ENCODE measurements at regions not wholly inside any gene's neighbourhood (a gene's known extent, or its start where the extent isn't known, plus 50 kb on each side); places are given as distances from the start of the nearest gene placed in this dataset.

GRCh38 chr11:95432714-95433503 lies 201.9 kb upstream of the SESN3 start:
- no peaks in the 10 kb centered on the region for H3K27me3 ChIP-seq (ENCODE audit: low read depth, low read length)
- H3K36me3 ChIP-seq (replicated peaks; ENCODE audit: low read depth, low read length), result no peaks in the 10 kb centered on the region
- H3K79me2 ChIP-seq (ENCODE audit: low read length), result no peaks in the 10 kb centered on the region
- H3K27ac ChIP-seq (ENCODE audit: low read length), result no peak overlapping the region
- H3K4me2 ChIP-seq (ENCODE audit: low read length), result no peak overlapping the region
- TF ChIP-seq CTCF (IDR thresholded peaks at IDR 0.05; ENCODE audit: low read depth, low read length) (no peak), EZH2phosphoT487 (IDR thresholded peaks at IDR 0.05; ENCODE audit: low read depth) (no peak)
- no peak overlapping the region for H3K9ac ChIP-seq (ENCODE audit: low read length)
- no peaks in the 10 kb centered on the region for H3K4me1 ChIP-seq (ENCODE audit: low read length)
- no peaks in the 10 kb centered on the region for H3K9me3 ChIP-seq (ENCODE audit: insufficient read depth, low read length)
- H4K20me1 ChIP-seq (ENCODE audit: insufficient read depth, low read length), result no peaks in the 10 kb centered on the region
- no peak overlapping the region for H2AFZ ChIP-seq (ENCODE audit: low read depth, low read length)
- no peak overlapping the region for H3K4me3 ChIP-seq (ENCODE audit: low read length)

DNA sequence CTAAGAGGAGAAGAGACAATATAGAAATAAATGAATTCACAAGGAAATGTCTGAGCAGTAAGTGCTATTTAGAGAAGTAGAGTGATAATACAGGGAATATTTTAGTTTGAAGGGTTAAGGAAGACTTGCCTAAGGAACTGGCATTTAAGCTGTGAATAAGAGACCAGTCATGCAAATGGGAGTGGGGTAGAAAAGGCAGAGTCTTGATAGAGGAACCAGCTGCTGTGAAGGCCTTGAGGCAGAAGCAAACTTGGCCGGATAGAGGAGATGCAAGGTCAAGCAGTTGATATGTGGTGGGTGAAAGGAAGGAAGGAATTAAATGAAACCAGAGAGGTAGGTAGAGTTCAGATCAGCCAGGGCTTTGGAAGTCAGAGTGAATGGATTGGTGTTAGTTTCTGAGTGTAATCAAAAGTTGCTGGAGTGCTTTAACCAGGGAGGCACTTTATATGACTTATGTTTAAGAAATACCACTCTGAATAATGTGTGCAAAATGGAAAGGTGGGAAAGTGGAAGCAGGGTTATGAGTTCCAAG lies 198.4 kb upstream of the SESN3 start:
- Histone ChIP-seq H3K79me2 (ENCODE audit: low read length) (no peaks in the 10 kb centered on the region), H3K9me3 (ENCODE audit: insufficient read depth, low read length) (no peaks in the 10 kb centered on the region), H3K4me1 (ENCODE audit: low read length) (no peaks in the 10 kb centered on the region), H3K27me3 (ENCODE audit: low read depth, low read length) (no peaks in the 10 kb centered on the region), H4K20me1 (ENCODE audit: insufficient read depth, low read length) (no peaks in the 10 kb centered on the region), H3K4me2 (ENCODE audit: low read length) (no peak overlapping the region), H3K27ac (ENCODE audit: low read length) (no peak overlapping the region), H3K4me3 (ENCODE audit: low read length) (no peak overlapping the region), H2AFZ (ENCODE audit: low read depth, low read length) (no peak overlapping the region), H3K36me3 (replicated peaks; ENCODE audit: low read depth, low read length) (no peaks in the 10 kb centered on the region), H3K9ac (ENCODE audit: low read length) (no peak overlapping the region)
- TF ChIP-seq CTCF (IDR thresholded peaks at IDR 0.05; ENCODE audit: low read depth, low read length) (no peak), EZH2phosphoT487 (IDR thresholded peaks at IDR 0.05; ENCODE audit: low read depth) (no peak)

DNA sequence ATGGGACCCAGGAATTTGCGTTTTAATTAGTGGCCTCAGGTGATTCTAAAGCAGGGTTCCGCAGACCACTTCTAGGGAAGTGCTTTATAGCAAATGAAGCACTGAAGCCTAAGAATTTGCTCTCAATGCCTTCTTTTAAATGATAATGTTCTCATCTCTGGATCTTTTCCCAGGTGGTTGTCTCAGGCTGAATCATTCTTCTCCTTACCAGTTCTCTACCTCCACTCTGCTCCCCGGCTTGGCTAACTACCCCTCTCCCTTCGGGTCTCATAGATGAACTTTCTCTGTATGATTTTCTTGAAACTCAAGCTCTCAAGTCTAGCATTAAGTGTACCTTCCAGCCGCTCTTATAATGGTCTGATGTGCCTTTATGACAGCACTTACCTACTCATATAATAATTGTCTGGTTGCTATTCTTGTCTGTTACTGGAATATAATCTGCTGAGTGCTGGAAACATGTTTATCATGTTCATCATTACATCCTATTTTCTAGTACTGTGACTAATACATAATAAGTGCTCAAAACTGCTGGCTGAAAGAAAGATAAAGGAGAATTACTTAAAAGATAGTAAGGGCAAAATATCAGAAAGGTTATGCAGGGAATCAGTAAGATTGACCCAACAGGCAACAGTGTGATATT lies 195.9 kb upstream of the SESN3 start:
- Histone ChIP-seq H3K4me3 (ENCODE audit: low read length) (no peak overlapping the region), H3K4me1 (ENCODE audit: low read length) (no peaks in the 10 kb centered on the region), H3K79me2 (ENCODE audit: low read length) (no peaks in the 10 kb centered on the region), H2AFZ (ENCODE audit: low read depth, low read length) (no peak overlapping the region), H3K9ac (ENCODE audit: low read length) (no peak overlapping the region), H3K4me2 (ENCODE audit: low read length) (no peak overlapping the region), H3K9me3 (ENCODE audit: insufficient read depth, low read length) (no peaks in the 10 kb centered on the region), H3K27ac (ENCODE audit: low read length) (no peak overlapping the region), H3K27me3 (ENCODE audit: low read depth, low read length) (no peaks in the 10 kb centered on the region), H3K36me3 (replicated peaks; ENCODE audit: low read depth, low read length) (no peaks in the 10 kb centered on the region), H4K20me1 (ENCODE audit: insufficient read depth, low read length) (no peaks in the 10 kb centered on the region)
- TF ChIP-seq EZH2phosphoT487 (IDR thresholded peaks at IDR 0.05; ENCODE audit: low read depth) (no peak), CTCF (IDR thresholded peaks at IDR 0.05; ENCODE audit: low read depth, low read length) (no peak)

DNA sequence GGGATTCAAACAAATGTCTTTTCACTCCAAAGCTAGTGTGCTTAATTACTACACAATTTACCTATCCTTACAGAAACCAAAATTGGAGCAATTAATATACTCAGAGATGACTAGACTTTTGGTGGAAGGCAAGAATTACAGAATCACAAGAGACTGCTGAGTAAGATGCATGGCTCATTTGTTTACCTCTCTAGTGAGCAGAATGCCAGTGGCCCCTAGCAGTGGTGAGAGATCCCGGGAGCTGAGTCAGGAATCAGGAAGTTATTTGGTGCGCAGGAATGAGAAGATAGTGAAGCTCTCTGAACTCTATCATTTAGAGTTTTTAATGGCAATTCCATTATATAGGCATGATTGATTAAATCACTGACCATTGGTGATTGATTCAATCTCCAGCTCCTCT lies 188.9 kb upstream of the SESN3 start:
- H3K4me1 ChIP-seq (ENCODE audit: low read length), result no peaks in the 10 kb centered on the region
- no peak overlapping the region for H3K4me2 ChIP-seq (ENCODE audit: low read length)
- no peaks in the 10 kb centered on the region for H3K79me2 ChIP-seq (ENCODE audit: low read length)
- H3K27ac ChIP-seq (ENCODE audit: low read length), result no peak overlapping the region
- H3K9ac ChIP-seq (ENCODE audit: low read length), result no peak overlapping the region
- no peaks in the 10 kb centered on the region for H3K27me3 ChIP-seq (ENCODE audit: low read depth, low read length)
- H3K36me3 ChIP-seq (replicated peaks; ENCODE audit: low read depth, low read length), result no peaks in the 10 kb centered on the region
- no peaks in the 10 kb centered on the region for H3K9me3 ChIP-seq (ENCODE audit: insufficient read depth, low read length)
- no peaks in the 10 kb centered on the region for H4K20me1 ChIP-seq (ENCODE audit: insufficient read depth, low read length)
- TF ChIP-seq CTCF (IDR thresholded peaks at IDR 0.05; ENCODE audit: low read depth, low read length) (no peak), EZH2phosphoT487 (IDR thresholded peaks at IDR 0.05; ENCODE audit: low read depth) (no peak)
- no peak overlapping the region for H3K4me3 ChIP-seq (ENCODE audit: low read length)
- no peak overlapping the region for H2AFZ ChIP-seq (ENCODE audit: low read depth, low read length)

Data from OCI-LY3 (cell line).